Stimulated activated effector memory CD8-positive, alpha-beta T cell treated with anti-CD3 and anti-CD28 coated beads, Interleukin-12 subunit alpha, Interleukin-12 subunit beta, amount 100 ng/mL, for 72 hours (primary cell): ENCODE measurements at regions not wholly inside any gene's neighbourhood (a gene's known extent, or its start where the extent isn't known, plus 50 kb on each side); places are given as distances from the start of the nearest gene placed in this dataset.
A peak's percentile ranks its signal among the peaks of the same experiment; 100 is the strongest.

Experiments used
- ATAC-seq: fragments of 150-1000 bp; cut with Tn5 transposase; 2 replicates; pipeline ENCODE4 v1.10.0; 2021
- DNase-seq, 2 donors: peaks; one replicate each; pipeline ENCODE4 v3.0.0; 2021 to 2022; ENCODE audit warnings: low spot score in 2 of 2
- H3K27ac Mint-ChIP-seq: one replicate; pipeline ENCODE4 v1.8.0; 2022; ENCODE audit warnings: mild to moderate bottlenecking, mixed read lengths
- H3K36me3 Mint-ChIP-seq: one replicate; pipeline ENCODE4 v1.8.0; 2022; ENCODE audit warnings: mild to moderate bottlenecking, mixed read lengths
- H3K4me1 Mint-ChIP-seq: one replicate; pipeline ENCODE4 v1.8.0; 2022; ENCODE audit warnings: mixed read lengths
- H3K4me3 Mint-ChIP-seq: one replicate; pipeline ENCODE4 v1.8.0; 2022; ENCODE audit warnings: mild to moderate bottlenecking, mixed read lengths
- H3K9me3 Mint-ChIP-seq: one replicate; pipeline ENCODE4 v1.8.0; 2022; ENCODE audit warnings: mixed read lengths

DNA sequence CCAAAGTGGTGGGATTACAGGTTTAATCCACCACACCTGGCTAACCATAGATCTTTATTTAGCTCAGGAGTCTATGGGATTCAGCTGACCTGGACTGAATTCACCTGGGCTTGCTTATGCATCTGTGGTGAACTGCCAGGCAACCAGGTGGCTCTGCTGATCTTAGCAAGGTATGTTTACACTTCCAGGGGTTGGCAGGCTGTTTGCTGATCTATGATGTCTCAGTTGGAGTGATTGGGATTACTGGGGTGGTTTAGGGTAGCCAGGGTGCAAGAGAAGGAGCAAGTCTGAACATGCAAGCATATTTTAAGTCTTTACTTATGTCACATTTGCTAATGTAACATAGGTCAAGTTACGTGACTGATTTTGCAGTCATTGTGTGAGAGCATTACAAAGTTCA, 63.6 kb upstream of the JAK2 start:
- Mint-ChIP-seq H3K9me3 (no peaks in the 10 kb centered on the region), H3K36me3 (no peaks in the 10 kb centered on the region), H3K4me1 (peaks cover 7% of the 10 kb centered on the region), H3K4me3 (no peak overlapping the region), H3K27ac (no peak overlapping the region)
- ATAC-seq (no peak), DNase-seq (no peak)

DNA sequence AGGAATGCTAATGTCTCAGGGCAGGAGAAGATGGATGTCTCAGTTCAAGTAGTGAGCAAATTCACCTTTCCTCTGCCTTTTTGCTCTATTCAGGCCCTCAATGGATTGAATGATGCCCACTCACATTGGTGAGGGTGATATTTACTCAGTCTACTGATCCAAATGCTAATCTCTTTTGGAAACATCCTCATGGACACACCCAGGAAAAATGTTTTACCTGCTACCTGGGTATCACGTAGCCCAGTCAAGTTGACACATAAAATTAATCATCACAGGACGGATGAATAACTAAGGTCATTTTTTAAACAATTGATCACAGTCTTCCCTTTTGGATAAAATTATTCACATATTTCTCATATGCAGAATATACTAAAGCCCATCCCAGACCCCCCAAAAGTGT, 63.0 kb upstream of the JAK2 start:
- H3K27ac Mint-ChIP-seq = no peak overlapping the region
- H3K36me3 Mint-ChIP-seq = no peaks in the 10 kb centered on the region
- H3K9me3 Mint-ChIP-seq = no peaks in the 10 kb centered on the region
- H3K4me3 Mint-ChIP-seq = no peak overlapping the region
- ATAC-seq (no peak), DNase-seq (no peak)
- H3K4me1 Mint-ChIP-seq = peaks cover 13% of the 10 kb centered on the region

- Mint-ChIP-seq H3K36me3 (no peaks in the 10 kb centered on the region), H3K9me3 (no peaks in the 10 kb centered on the region), H3K4me3 (no peak overlapping the region), H3K27ac (no peak overlapping the region), H3K4me1 (peaks cover 14% of the 10 kb centered on the region)
- no peak for ATAC-seq
- no peak for DNase-seq
Observed at GRCh38 chr9:4922730-4923129, 62.3 kb upstream of the JAK2 start.

DNA sequence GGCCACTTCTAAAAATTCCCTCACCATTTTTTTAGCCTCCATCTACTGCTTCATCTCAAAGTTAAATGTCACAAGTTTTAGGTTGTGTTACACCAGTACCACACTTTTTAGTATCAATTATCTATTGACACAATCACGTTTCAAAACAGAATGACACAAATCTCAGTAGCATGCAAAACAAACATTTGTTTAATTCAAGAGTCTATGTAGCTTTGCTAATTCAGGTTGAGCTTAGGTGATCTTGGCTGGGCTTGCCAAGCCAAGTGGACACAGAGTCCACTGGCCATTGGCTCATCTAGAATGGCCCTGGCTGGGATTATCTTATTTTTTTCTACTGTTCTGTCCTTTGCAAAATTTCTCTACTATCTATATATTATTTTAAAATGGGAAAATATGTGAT, 61.9 kb upstream of the JAK2 start:
- Mint-ChIP-seq H3K36me3 (no peaks in the 10 kb centered on the region), H3K4me1 (peaks cover 14% of the 10 kb centered on the region), H3K4me3 (no peak overlapping the region), H3K9me3 (no peaks in the 10 kb centered on the region), H3K27ac (no peak overlapping the region)
- no peak for DNase-seq
- ATAC-seq = no peak

- DNase-seq = no peak
- no peaks in the 10 kb centered on the region for H3K36me3 Mint-ChIP-seq
- peaks cover 14% of the 10 kb centered on the region for H3K4me1 Mint-ChIP-seq
- no peaks in the 10 kb centered on the region for H3K9me3 Mint-ChIP-seq
- peak; percentile 51 for ATAC-seq
- no peak overlapping the region for H3K27ac Mint-ChIP-seq
- no peak overlapping the region for H3K4me3 Mint-ChIP-seq
Observed at GRCh38 chr9:4923580-4924544, 61.2 kb upstream of the JAK2 start.

DNA sequence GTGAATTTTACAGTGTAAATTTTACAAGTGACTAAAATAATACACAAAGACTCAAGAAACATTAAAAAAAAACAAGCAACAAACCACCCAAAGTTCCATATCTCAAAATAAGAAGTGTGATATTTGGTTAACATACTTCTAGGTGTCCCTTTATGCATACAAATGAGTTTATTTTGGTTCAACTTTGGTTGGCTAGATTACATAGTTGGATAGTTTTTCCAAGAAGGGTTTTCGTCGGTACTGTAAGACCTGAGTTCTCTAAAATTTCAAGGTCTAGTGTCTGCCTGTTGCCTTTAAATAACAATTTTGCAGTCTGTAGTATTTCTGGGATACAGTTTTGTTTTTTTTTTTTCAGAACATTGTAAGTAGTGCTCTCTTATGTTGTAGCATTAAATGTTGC, 58.8 kb upstream of the JAK2 start:
- ATAC-seq (no peak), DNase-seq (no peak)
- Mint-ChIP-seq H3K4me3 (no peak overlapping the region), H3K4me1 (peaks cover 14% of the 10 kb centered on the region), H3K27ac (no peak overlapping the region), H3K9me3 (no peaks in the 10 kb centered on the region), H3K36me3 (no peaks in the 10 kb centered on the region)

- H3K4me3 Mint-ChIP-seq = no peak overlapping the region
- no peaks in the 10 kb centered on the region for H3K9me3 Mint-ChIP-seq
- ATAC-seq = peak; percentile 67
- H3K36me3 Mint-ChIP-seq = no peaks in the 10 kb centered on the region
- peaks cover 14% of the 10 kb centered on the region for H3K4me1 Mint-ChIP-seq
- no peak overlapping the region for H3K27ac Mint-ChIP-seq
- DNase-seq = no peak
Observed at GRCh38 chr9:4927043-4927471, 58.0 kb upstream of the JAK2 start.

DNA sequence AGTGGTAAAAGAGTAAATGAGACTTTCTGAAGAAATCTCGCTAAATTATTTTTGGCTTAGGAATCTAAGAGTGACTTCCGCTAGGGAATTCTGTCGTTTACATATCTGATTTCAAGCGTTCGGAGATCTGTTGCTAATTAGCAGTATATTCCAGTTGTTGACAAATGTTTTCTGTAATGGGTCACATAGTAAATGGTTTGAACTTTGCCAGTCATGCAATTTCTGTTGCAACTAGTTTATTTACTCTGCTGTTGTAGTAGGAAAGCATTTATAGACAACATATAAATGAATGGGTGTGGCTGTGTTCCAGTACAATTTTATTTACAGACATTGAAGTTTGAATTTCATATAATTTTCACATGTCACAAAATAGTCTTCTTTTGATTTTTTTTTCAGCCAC, 57.4 kb upstream of the JAK2 start:
- no peak overlapping the region for H3K27ac Mint-ChIP-seq
- DNase-seq = no peak
- H3K4me1 Mint-ChIP-seq = peaks cover 14% of the 10 kb centered on the region
- H3K36me3 Mint-ChIP-seq = no peaks in the 10 kb centered on the region
- H3K9me3 Mint-ChIP-seq = no peaks in the 10 kb centered on the region
- no peak overlapping the region for H3K4me3 Mint-ChIP-seq
- ATAC-seq = no peak

- DNase-seq = no peak
- Mint-ChIP-seq H3K9me3 (no peaks in the 10 kb centered on the region), H3K27ac (no peak overlapping the region), H3K4me1 (peaks cover 7% of the 10 kb centered on the region), H3K4me3 (no peak overlapping the region), H3K36me3 (no peaks in the 10 kb centered on the region)
- no peak for ATAC-seq
Observed at GRCh38 chr9:4929917-4930316, 55.2 kb upstream of the JAK2 start.

- Mint-ChIP-seq H3K27ac (no peak overlapping the region), H3K4me3 (no peak overlapping the region), H3K36me3 (no peaks in the 10 kb centered on the region), H3K4me1 (peaks cover 20% of the 10 kb centered on the region), H3K9me3 (no peaks in the 10 kb centered on the region)
- ATAC-seq (no peak), DNase-seq (no peak)
Observed at GRCh38 chr9:4932681-4933080, 52.4 kb upstream of the JAK2 start.

- Mint-ChIP-seq H3K9me3 (no peaks in the 10 kb centered on the region), H3K27ac (no peak overlapping the region), H3K36me3 (no peaks in the 10 kb centered on the region), H3K4me1 (peaks cover 22% of the 10 kb centered on the region), H3K4me3 (no peak overlapping the region)
- DNase-seq = no peak
- no peak for ATAC-seq
Observed at GRCh38 chr9:4933177-4933576, 51.9 kb upstream of the JAK2 start.

- no peak for DNase-seq
- Mint-ChIP-seq H3K36me3 (no peaks in the 10 kb centered on the region), H3K9me3 (no peaks in the 10 kb centered on the region), H3K4me1 (peaks cover 29% of the 10 kb centered on the region), H3K4me3 (no peak overlapping the region), H3K27ac (no peak overlapping the region)
- no peak for ATAC-seq
Observed at GRCh38 chr9:4933861-4934260, 51.2 kb upstream of the JAK2 start.

GRCh38 chr9:4935001-4935672, 49.9 kb upstream of the JAK2 start:
- Mint-ChIP-seq H3K36me3 (no peaks in the 10 kb centered on the region), H3K27ac (no peak overlapping the region), H3K9me3 (no peaks in the 10 kb centered on the region), H3K4me1 (peaks cover 38% of the 10 kb centered on the region), H3K4me3 (no peak overlapping the region)
- no peak for DNase-seq
- ATAC-seq = no peak
